HCT116 (cell line): ENCODE measurements at regions not wholly inside any gene's neighbourhood (a gene's known extent, or its start where the extent isn't known, plus 50 kb on each side); places are given as distances from the start of the nearest gene placed in this dataset.

Source experiments
- ATAC-seq: fragments of 200-7000 bp; cut with Tn5 transposase; 2 replicates; pipeline ENCODE4 v1.9.1; 2020; ENCODE audit warnings: mild to moderate bottlenecking, moderate library complexity
- BruUV-seq: library from RNA; stranded (reverse); fragments of 400-500 nt; replicated peaks from 2 replicates; lab custom pipeline; 2021; lab: Mats Ljungman, UMichigan
- CTCF ChIA-PET: fragments of 300-600 bp; sonication (Branson Sonifier 250); formaldehyde crosslinking; loops from one replicate; lab custom pipeline; 2021; ENCODE audit warnings: antibody characterized with exemption; lab: Charles Lee
- POLR2A ChIA-PET: fragments of 300-600, 350-600 bp; sonication (Branson Sonifier 250); formaldehyde crosslinking; loops from one replicate; lab custom pipeline; 2021; ENCODE audit warnings: antibody characterized with exemption; lab: Charles Lee
- RAD21 ChIA-PET, 2 experiments: fragments of 300-600 bp; sonication (Branson Sonifier 250); formaldehyde crosslinking; loops; one replicate each; lab custom pipeline; 2023; ENCODE audit warnings: low total read pairs in 2 of 2; ENCODE audit not compliant: uncharacterized antibody in 2 of 2, unreplicated experiment in 2 of 2, low non-redundant PET in 1 of 2; lab: Charles Lee
- DNase-seq: peaks from one replicate; pipeline ENCODE4 v3.0.0-alpha.2; 2010; ENCODE audit warnings: low read depth, low spot score
- H2AFZ ChIP-seq: fragments of 200-600 bp; shearing (Covaris generic), sonication (generic); 2 replicates; pipeline ENCODE4 v1.6.1; 2017; ENCODE audit warnings: low read depth, mixed run types, mixed read lengths, antibody characterized with exemption, low read length; ENCODE audit not compliant: poor library complexity, severe bottlenecking
- H3K27ac ChIP-seq: 2 replicates; pipeline ENCODE4 v1.5.1; 2012; ENCODE audit warnings: low read depth, low read length
- H3K27me3 ChIP-seq: fragments of 200-600 bp; sonication (generic); 2 replicates; pipeline ENCODE4 v1.6.1; 2016; ENCODE audit warnings: mixed run types, low read length, mixed read lengths; ENCODE audit not compliant: insufficient read depth
- H3K36me3 ChIP-seq, 2 experiments: fragments of 200-500 bp in 1 of 2; fragments of 200-600 bp in 1 of 2; sonication (Bioruptor generic) in 1 of 2; sonication (generic) in 1 of 2; 2 replicates each; pipeline versions ENCODE4 v1.5.1 to v1.6.1; 2014 to 2016; ENCODE audit warnings: low read length in 2 of 2, inconsistent platforms in 1 of 2, mixed read lengths in 1 of 2, mixed run types in 1 of 2; ENCODE audit not compliant: insufficient read depth in 2 of 2, control insufficient read depth in 1 of 2
- H3K4me1 ChIP-seq, 2 experiments: fragments of 200-600 bp in 1 of 2; sonication (generic) in 1 of 2; 2 replicates each; pipeline versions ENCODE4 v1.5.1 to v1.6.1; 2012 to 2017; ENCODE audit warnings: low read length in 2 of 2, inconsistent platforms in 1 of 2, mild to moderate bottlenecking in 1 of 2, mixed read lengths in 1 of 2, mixed run types in 1 of 2, moderate library complexity in 1 of 2; ENCODE audit not compliant: insufficient read depth in 2 of 2, control insufficient read depth in 1 of 2
- H3K4me2 ChIP-seq: fragments of 200-600 bp; sonication (generic); 2 replicates; pipeline ENCODE4 v1.6.1; 2017; ENCODE audit warnings: mixed run types, low read length, mixed read lengths
- H3K4me3 ChIP-seq, 2 experiments: fragments of 200-600 bp in 1 of 2; sonication (generic) in 1 of 2; replicated peaks in 1 of 2; 2 replicates each; pipeline ENCODE4 v1.5.1; 2011 to 2016; ENCODE audit warnings: low read length in 2 of 2, control low read depth in 1 of 2, low read depth in 1 of 2, mild to moderate bottlenecking in 1 of 2, mixed read lengths in 1 of 2, mixed run types in 1 of 2
- H3K79me2 ChIP-seq: fragments of 200-600 bp; sonication (generic); 2 replicates; pipeline ENCODE4 v1.6.1; 2017; ENCODE audit warnings: mild to moderate bottlenecking, mixed run types, low read length, moderate library complexity, mixed read lengths; ENCODE audit not compliant: insufficient read depth
- H3K9ac ChIP-seq: fragments of 200-600 bp; sonication (generic); 2 replicates; pipeline ENCODE4 v1.6.1; 2016; ENCODE audit warnings: low read length, mixed read lengths
- H3K9me2 ChIP-seq: fragments of 200-600 bp; sonication (generic), shearing (Covaris generic); 2 replicates; pipeline ENCODE4 v1.6.1; 2017; ENCODE audit warnings: mixed run types, mild to moderate bottlenecking, moderate library complexity; ENCODE audit not compliant: insufficient read depth
- H3K9me3 ChIP-seq, 2 experiments: fragments of 200-500 bp in 1 of 2; fragments of 200-600 bp in 1 of 2; sonication (Bioruptor generic) in 1 of 2; sonication (generic) in 1 of 2; 2 replicates each; pipeline ENCODE4 v1.6.1; 2014 to 2017; ENCODE audit warnings: low read length in 2 of 2, mixed read lengths in 2 of 2, inconsistent platforms in 1 of 2, low read depth in 1 of 2, mild to moderate bottlenecking in 1 of 2, mixed run types in 1 of 2, moderate library complexity in 1 of 2; ENCODE audit not compliant: control insufficient read depth in 1 of 2, insufficient read depth in 1 of 2
- H4K20me1 ChIP-seq: fragments of 200-600 bp; sonication (generic), shearing (Covaris generic); 2 replicates; pipeline ENCODE4 v1.6.1; 2017; ENCODE audit warnings: mixed run types, mild to moderate bottlenecking, moderate library complexity; ENCODE audit not compliant: insufficient read depth
- CEBPB ChIP-seq: IDR thresholded peaks from 2 replicates; pipeline ENCODE4 v1.6.1; 2012; ENCODE audit warnings: low read depth
- EZH2 ChIP-seq: fragments of 200-600 bp; sonication (generic); IDR thresholded peaks from 2 replicates; pipeline ENCODE4 v1.6.1; 2017; ENCODE audit warnings: antibody characterized with exemption, mixed run types
- RAD21 ChIP-seq: IDR thresholded peaks from 2 replicates; pipeline ENCODE4 v1.6.1; 2012; ENCODE audit warnings: low read depth, mild to moderate bottlenecking
- SIN3A ChIP-seq: IDR thresholded peaks from 2 replicates; pipeline ENCODE4 v1.6.1; 2012; ENCODE audit warnings: low read depth
- SP1 ChIP-seq: IDR thresholded peaks from 2 replicates; pipeline ENCODE4 v1.6.1; 2012; ENCODE audit warnings: low read depth
- SRF ChIP-seq: IDR thresholded peaks from 2 replicates; pipeline ENCODE4 v1.6.1; 2012; ENCODE audit warnings: low read depth
- TCF7L2 ChIP-seq: IDR thresholded peaks from 2 replicates; pipeline ENCODE4 v1.7.0; 2011; ENCODE audit warnings: borderline replicate concordance, inconsistent platforms; ENCODE audit not compliant: insufficient read depth, insufficient read length; ENCODE audit errors: extremely low read depth
- YY1 ChIP-seq: IDR thresholded peaks from 2 replicates; pipeline ENCODE4 v1.6.1; 2011; ENCODE audit warnings: low read length, low read depth, moderate library complexity, mild to moderate bottlenecking; ENCODE audit not compliant: insufficient replicate concordance; ENCODE audit errors: extremely low read depth
- ZFX ChIP-seq: fragments of 450-650 bp; IDR thresholded peaks from 2 replicates; pipeline ENCODE4 v1.6.1; 2017
- intact Hi-C: fragments of 100-400 bp; cut with micrococcal nuclease; formaldehyde crosslinking; loops from 2 replicates; pipeline ENCODE4 v1.10.0; 2022
- TF ChIP-seq, protein P1 (sequence below): IDR thresholded peaks from 2 replicates; pipeline ENCODE4 v1.6.1; 2012
- TF ChIP-seq, protein P2 (sequence below), 3 experiments: fragments of 200-600 bp in 1 of 3; sonication (generic) in 1 of 3; IDR thresholded peaks in 2 of 3; conservative IDR thresholded peaks in 1 of 3; 2 replicates each; pipeline ENCODE4 v1.5.1; 2012 to 2017; ENCODE audit warnings: low read depth in 2 of 3, low read length in 2 of 3, antibody characterized with exemption in 1 of 3, borderline replicate concordance in 1 of 3, control low read depth in 1 of 3, mild to moderate bottlenecking in 1 of 3, mixed read lengths in 1 of 3, mixed run types in 1 of 3, moderate library complexity in 1 of 3; ENCODE audit not compliant: insufficient read depth in 1 of 3
- TF ChIP-seq, protein P3 (sequence below): IDR thresholded peaks from 2 replicates; pipeline ENCODE4 v1.6.1; 2011; ENCODE audit warnings: mild to moderate bottlenecking, low read length, moderate library complexity; ENCODE audit not compliant: insufficient replicate concordance; ENCODE audit errors: extremely low read depth

DNA sequence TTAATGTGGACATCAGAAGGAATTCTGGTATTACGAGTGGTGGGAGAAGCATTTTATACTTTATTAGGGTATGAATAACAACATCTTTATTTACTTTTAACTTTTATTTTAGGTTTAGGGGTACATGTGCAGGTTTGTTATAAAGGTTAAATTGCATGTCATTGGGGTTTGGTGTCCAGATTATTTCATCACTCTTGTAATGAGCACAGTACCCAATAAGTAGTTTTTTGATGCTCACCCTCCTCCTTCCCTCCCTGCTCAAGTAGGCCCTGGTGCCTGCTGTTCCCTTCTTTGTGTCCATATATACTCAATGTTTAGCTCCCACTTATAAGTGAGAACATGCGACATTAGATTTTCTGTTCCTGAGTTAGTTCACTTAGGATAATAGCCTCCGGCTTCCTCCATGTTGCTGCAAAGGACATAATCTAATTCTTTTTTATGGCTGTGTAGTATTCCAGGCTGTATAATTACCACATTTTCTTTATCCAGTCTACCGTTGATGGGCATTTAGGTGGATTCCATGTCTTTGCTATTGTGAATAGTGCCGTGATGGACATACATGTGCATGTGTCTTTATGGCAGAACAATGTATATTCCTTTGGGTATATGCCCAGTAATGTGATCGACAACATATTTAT, 456.2 kb downstream of the XYLT1 start:
- H3K36me3 ChIP-seq: no peaks in the 10 kb centered on the region
- DNase-seq (no peak), ATAC-seq (no peak)
- H3K9me3 ChIP-seq: no peaks in the 10 kb centered on the region
- H3K4me3 ChIP-seq: no peak overlapping the region
- RAD21 ChIA-PET: no interaction called here
- peaks cover 5% of the 10 kb centered on the region; the same call in 1 of the 2 replicates for H3K27me3 ChIP-seq
- no TSS peak for BruUV-seq
- no peaks in the 10 kb centered on the region for H3K79me2 ChIP-seq
- intact Hi-C loops: no loop called here
- H3K27ac ChIP-seq: no peak overlapping the region
- H3K4me1 ChIP-seq: no peaks in the 10 kb centered on the region
- TF ChIP-seq SRF: no peak
- TF ChIP-seq, protein P1, sequence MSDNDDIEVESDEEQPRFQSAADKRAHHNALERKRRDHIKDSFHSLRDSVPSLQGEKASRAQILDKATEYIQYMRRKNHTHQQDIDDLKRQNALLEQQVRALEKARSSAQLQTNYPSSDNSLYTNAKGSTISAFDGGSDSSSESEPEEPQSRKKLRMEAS: no peak
- TF ChIP-seq, all 23 proteins: peak for 0
- no peaks in the 10 kb centered on the region for H4K20me1 ChIP-seq
- H3K9ac ChIP-seq: no peak overlapping the region
- H2AFZ ChIP-seq: no peak overlapping the region
- no peak overlapping the region for H3K4me2 ChIP-seq
- CTCF ChIA-PET: no interaction called here
- POLR2A ChIA-PET: no interaction called here
- H3K9me2 ChIP-seq: no peaks in the 10 kb centered on the region

DNA sequence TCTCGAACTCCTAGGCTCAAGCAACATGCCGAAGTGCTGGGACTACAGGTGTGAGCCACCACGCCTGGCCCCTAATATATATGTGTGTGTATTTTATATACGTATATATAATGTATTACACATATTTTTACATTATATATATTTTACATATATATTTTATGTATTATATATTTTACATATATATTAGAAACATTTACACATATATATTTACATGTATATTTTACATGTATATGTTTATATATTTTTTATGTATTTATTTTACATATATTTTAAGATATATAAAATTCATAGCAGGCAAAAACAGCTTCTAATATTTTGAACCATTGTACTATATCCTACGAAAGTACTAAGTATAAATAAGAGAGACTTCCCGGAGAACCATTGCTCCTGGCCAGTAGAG, 455.1 kb downstream of the XYLT1 start:
- intact Hi-C loops: no loop called here
- no peak overlapping the region for H3K4me2 ChIP-seq
- no peaks in the 10 kb centered on the region for H4K20me1 ChIP-seq
- no TSS peak for BruUV-seq
- no peaks in the 10 kb centered on the region for H3K79me2 ChIP-seq
- H3K36me3 ChIP-seq: no peaks in the 10 kb centered on the region
- POLR2A ChIA-PET: interaction anchor here (0.7 kb wide), 1 partner anchor 1500 kb away, joined by 4 read pairs; no protein-coding TSS in a partner anchor
- ATAC-seq (no peak), DNase-seq (no peak)
- H3K27me3 ChIP-seq: peaks cover 5% of the 10 kb centered on the region; the same call in 1 of the 2 replicates
- H3K4me3 ChIP-seq: no peak overlapping the region
- no peak overlapping the region for H3K9ac ChIP-seq
- CTCF ChIA-PET: no interaction called here
- no peak overlapping the region for H3K27ac ChIP-seq
- no peaks in the 10 kb centered on the region for H3K9me2 ChIP-seq
- H3K4me1 ChIP-seq: no peaks in the 10 kb centered on the region
- H3K9me3 ChIP-seq: no peaks in the 10 kb centered on the region
- TF ChIP-seq CEBPB: no peak
- TF ChIP-seq SIN3A: no peak
- TF ChIP-seq, protein P2, sequence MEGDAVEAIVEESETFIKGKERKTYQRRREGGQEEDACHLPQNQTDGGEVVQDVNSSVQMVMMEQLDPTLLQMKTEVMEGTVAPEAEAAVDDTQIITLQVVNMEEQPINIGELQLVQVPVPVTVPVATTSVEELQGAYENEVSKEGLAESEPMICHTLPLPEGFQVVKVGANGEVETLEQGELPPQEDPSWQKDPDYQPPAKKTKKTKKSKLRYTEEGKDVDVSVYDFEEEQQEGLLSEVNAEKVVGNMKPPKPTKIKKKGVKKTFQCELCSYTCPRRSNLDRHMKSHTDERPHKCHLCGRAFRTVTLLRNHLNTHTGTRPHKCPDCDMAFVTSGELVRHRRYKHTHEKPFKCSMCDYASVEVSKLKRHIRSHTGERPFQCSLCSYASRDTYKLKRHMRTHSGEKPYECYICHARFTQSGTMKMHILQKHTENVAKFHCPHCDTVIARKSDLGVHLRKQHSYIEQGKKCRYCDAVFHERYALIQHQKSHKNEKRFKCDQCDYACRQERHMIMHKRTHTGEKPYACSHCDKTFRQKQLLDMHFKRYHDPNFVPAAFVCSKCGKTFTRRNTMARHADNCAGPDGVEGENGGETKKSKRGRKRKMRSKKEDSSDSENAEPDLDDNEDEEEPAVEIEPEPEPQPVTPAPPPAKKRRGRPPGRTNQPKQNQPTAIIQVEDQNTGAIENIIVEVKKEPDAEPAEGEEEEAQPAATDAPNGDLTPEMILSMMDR (IDR thresholded peaks at IDR 0.05 in 2 of 3, conservative IDR thresholded peaks at IDR 0.05 in 1 of 3; ENCODE audit: borderline replicate concordance in 1 of 3, insufficient read depth in 1 of 3, low read depth in 2 of 3, low read length in 2 of 3): no peak
- no peak for TF ChIP-seq TCF7L2
- TF ChIP-seq SP1: no peak
- no peak for TF ChIP-seq RAD21
- TF ChIP-seq ZFX: no peak
- TF ChIP-seq, protein P1: no peak
- TF ChIP-seq EZH2: no peak
- TF ChIP-seq, protein P3, sequence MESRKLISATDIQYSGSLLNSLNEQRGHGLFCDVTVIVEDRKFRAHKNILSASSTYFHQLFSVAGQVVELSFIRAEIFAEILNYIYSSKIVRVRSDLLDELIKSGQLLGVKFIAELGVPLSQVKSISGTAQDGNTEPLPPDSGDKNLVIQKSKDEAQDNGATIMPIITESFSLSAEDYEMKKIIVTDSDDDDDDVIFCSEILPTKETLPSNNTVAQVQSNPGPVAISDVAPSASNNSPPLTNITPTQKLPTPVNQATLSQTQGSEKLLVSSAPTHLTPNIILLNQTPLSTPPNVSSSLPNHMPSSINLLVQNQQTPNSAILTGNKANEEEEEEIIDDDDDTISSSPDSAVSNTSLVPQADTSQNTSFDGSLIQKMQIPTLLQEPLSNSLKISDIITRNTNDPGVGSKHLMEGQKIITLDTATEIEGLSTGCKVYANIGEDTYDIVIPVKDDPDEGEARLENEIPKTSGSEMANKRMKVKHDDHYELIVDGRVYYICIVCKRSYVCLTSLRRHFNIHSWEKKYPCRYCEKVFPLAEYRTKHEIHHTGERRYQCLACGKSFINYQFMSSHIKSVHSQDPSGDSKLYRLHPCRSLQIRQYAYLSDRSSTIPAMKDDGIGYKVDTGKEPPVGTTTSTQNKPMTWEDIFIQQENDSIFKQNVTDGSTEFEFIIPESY: no peak
- TF ChIP-seq YY1: no peak
- H2AFZ ChIP-seq: no peak overlapping the region
- RAD21 ChIA-PET: no interaction called here
